ENCODE measurements at regions not wholly inside any gene's neighbourhood (a gene's known extent, or its start where the extent isn't known, plus 50 kb on each side); places are given as distances from the start of the nearest gene placed in this dataset.

GRCh38 chr5:116898917-116899316 is 324.3 kb upstream of the SEMA6A start:
- Histone ChIP-seq H3K27me3 (ENCODE audit: control insufficient read depth in 1 of 2, insufficient read depth in 2 of 2, low read length in 2 of 2) (no peaks in the 10 kb centered on the region), H3K36me3 (ENCODE audit: control insufficient read depth in 2 of 2, insufficient read depth in 2 of 2, low read length in 1 of 2) (no peaks in the 10 kb centered on the region), H3K27ac (ENCODE audit: low read depth in 2 of 2, low read length in 1 of 2) (no peak overlapping the region), H3K9me3 (ENCODE audit: control insufficient read depth in 2 of 2, insufficient read depth in 1 of 2, low read depth in 1 of 2, low read length in 1 of 2) (no peaks in the 10 kb centered on the region), H3K4me1 (ENCODE audit: control insufficient read depth in 2 of 2, insufficient read depth in 2 of 2, low read length in 1 of 2) (no peaks in the 10 kb centered on the region), H3K4me3 (ENCODE audit: low read depth in 1 of 2, low read length in 2 of 2) (no peak overlapping the region)
- 64 to 68% methylated on average over 2 of the region's 2 CpGs for WGBS, 2 donors

- H3K27me3 ChIP-seq (ENCODE audit: control insufficient read depth in 1 of 2, insufficient read depth in 2 of 2, low read length in 2 of 2): no peaks in the 10 kb centered on the region
- H3K4me1 ChIP-seq (ENCODE audit: control insufficient read depth in 2 of 2, insufficient read depth in 2 of 2, low read length in 1 of 2): no peaks in the 10 kb centered on the region
- H3K36me3 ChIP-seq (ENCODE audit: control insufficient read depth in 2 of 2, insufficient read depth in 2 of 2, low read length in 1 of 2): no peaks in the 10 kb centered on the region
- 82 to 89% methylated on average over 3 of the region's 3 CpGs for WGBS, 2 donors
- H3K9me3 ChIP-seq (ENCODE audit: control insufficient read depth in 2 of 2, insufficient read depth in 1 of 2, low read depth in 1 of 2, low read length in 1 of 2): no peaks in the 10 kb centered on the region
- H3K4me3 ChIP-seq (ENCODE audit: low read depth in 1 of 2, low read length in 2 of 2): no peak overlapping the region
- H3K27ac ChIP-seq (ENCODE audit: low read depth in 2 of 2, low read length in 1 of 2): no peak overlapping the region
These were observed 322.7 kb upstream of the SEMA6A start for GRCh38 chr5:116897291-116897690.

GRCh38 chr5:116896001-116896400 is 321.4 kb upstream of the SEMA6A start:
- no peaks in the 10 kb centered on the region for H3K27me3 ChIP-seq (ENCODE audit: control insufficient read depth in 1 of 2, insufficient read depth in 2 of 2, low read length in 2 of 2)
- H3K4me3 ChIP-seq (ENCODE audit: low read depth in 1 of 2, low read length in 2 of 2): no peak overlapping the region
- no peaks in the 10 kb centered on the region for H3K9me3 ChIP-seq (ENCODE audit: control insufficient read depth in 2 of 2, insufficient read depth in 1 of 2, low read depth in 1 of 2, low read length in 1 of 2)
- no peak overlapping the region for H3K27ac ChIP-seq (ENCODE audit: low read depth in 2 of 2, low read length in 1 of 2)
- H3K36me3 ChIP-seq (ENCODE audit: control insufficient read depth in 2 of 2, insufficient read depth in 2 of 2, low read length in 1 of 2): no peaks in the 10 kb centered on the region
- no peaks in the 10 kb centered on the region for H3K4me1 ChIP-seq (ENCODE audit: control insufficient read depth in 2 of 2, insufficient read depth in 2 of 2, low read length in 1 of 2)

GRCh38 chr5:116892993-116893392 is 318.4 kb upstream of the SEMA6A start:
- Histone ChIP-seq H3K4me3 (ENCODE audit: low read depth in 1 of 2, low read length in 2 of 2) (no peak overlapping the region), H3K4me1 (ENCODE audit: control insufficient read depth in 2 of 2, insufficient read depth in 2 of 2, low read length in 1 of 2) (no peaks in the 10 kb centered on the region), H3K27ac (ENCODE audit: low read depth in 2 of 2, low read length in 1 of 2) (no peak overlapping the region), H3K9me3 (ENCODE audit: control insufficient read depth in 2 of 2, insufficient read depth in 1 of 2, low read depth in 1 of 2, low read length in 1 of 2) (no peaks in the 10 kb centered on the region), H3K27me3 (ENCODE audit: control insufficient read depth in 1 of 2, insufficient read depth in 2 of 2, low read length in 2 of 2) (no peaks in the 10 kb centered on the region), H3K36me3 (ENCODE audit: control insufficient read depth in 2 of 2, insufficient read depth in 2 of 2, low read length in 1 of 2) (no peaks in the 10 kb centered on the region)

- Histone ChIP-seq H3K9me3 (ENCODE audit: control insufficient read depth in 2 of 2, insufficient read depth in 1 of 2, low read depth in 1 of 2, low read length in 1 of 2) (no peaks in the 10 kb centered on the region), H3K4me3 (ENCODE audit: low read depth in 1 of 2, low read length in 2 of 2) (no peak overlapping the region), H3K4me1 (ENCODE audit: control insufficient read depth in 2 of 2, insufficient read depth in 2 of 2, low read length in 1 of 2) (no peaks in the 10 kb centered on the region), H3K27ac (ENCODE audit: low read depth in 2 of 2, low read length in 1 of 2) (no peak overlapping the region), H3K27me3 (ENCODE audit: control insufficient read depth in 1 of 2, insufficient read depth in 2 of 2, low read length in 2 of 2) (no peaks in the 10 kb centered on the region), H3K36me3 (ENCODE audit: control insufficient read depth in 2 of 2, insufficient read depth in 2 of 2, low read length in 1 of 2) (no peaks in the 10 kb centered on the region)
- 63 to 69% methylated on average over 1 of the region's 1 CpG for WGBS, 2 donors
These were observed 312.5 kb upstream of the SEMA6A start for GRCh38 chr5:116887104-116887503.

- Histone ChIP-seq H3K4me3 (ENCODE audit: low read depth in 1 of 2, low read length in 2 of 2) (no peak overlapping the region), H3K9me3 (ENCODE audit: control insufficient read depth in 2 of 2, insufficient read depth in 1 of 2, low read depth in 1 of 2, low read length in 1 of 2) (no peaks in the 10 kb centered on the region), H3K36me3 (ENCODE audit: control insufficient read depth in 2 of 2, insufficient read depth in 2 of 2, low read length in 1 of 2) (no peaks in the 10 kb centered on the region), H3K27me3 (ENCODE audit: control insufficient read depth in 1 of 2, insufficient read depth in 2 of 2, low read length in 2 of 2) (no peaks in the 10 kb centered on the region), H3K4me1 (ENCODE audit: control insufficient read depth in 2 of 2, insufficient read depth in 2 of 2, low read length in 1 of 2) (no peaks in the 10 kb centered on the region), H3K27ac (ENCODE audit: low read depth in 2 of 2, low read length in 1 of 2) (no peak overlapping the region)
These were observed 311.2 kb upstream of the SEMA6A start for GRCh38 chr5:116885825-116886224.

GRCh38 chr5:116883875-116884274 is 309.3 kb upstream of the SEMA6A start:
- peaks cover 0 to 2% of the 10 kb centered on the region in 2 donors for H3K9me3 ChIP-seq (ENCODE audit: control insufficient read depth in 2 of 2, insufficient read depth in 1 of 2, low read depth in 1 of 2, low read length in 1 of 2)
- H3K27ac ChIP-seq (ENCODE audit: low read depth in 2 of 2, low read length in 1 of 2): no peak overlapping the region
- no peak overlapping the region for H3K4me3 ChIP-seq (ENCODE audit: low read depth in 1 of 2, low read length in 2 of 2)
- no peaks in the 10 kb centered on the region for H3K4me1 ChIP-seq (ENCODE audit: control insufficient read depth in 2 of 2, insufficient read depth in 2 of 2, low read length in 1 of 2)
- no peaks in the 10 kb centered on the region for H3K36me3 ChIP-seq (ENCODE audit: control insufficient read depth in 2 of 2, insufficient read depth in 2 of 2, low read length in 1 of 2)
- no peaks in the 10 kb centered on the region for H3K27me3 ChIP-seq (ENCODE audit: control insufficient read depth in 1 of 2, insufficient read depth in 2 of 2, low read length in 2 of 2)
- WGBS, 2 donors: 86 to 90% methylated on average over 2 of the region's 2 CpGs

- 73 to 84% methylated on average over 3 of the region's 3 CpGs for WGBS, 2 donors
- H3K4me1 ChIP-seq (ENCODE audit: control insufficient read depth in 2 of 2, insufficient read depth in 2 of 2, low read length in 1 of 2): no peaks in the 10 kb centered on the region
- no peaks in the 10 kb centered on the region for H3K36me3 ChIP-seq (ENCODE audit: control insufficient read depth in 2 of 2, insufficient read depth in 2 of 2, low read length in 1 of 2)
- H3K27ac ChIP-seq (ENCODE audit: low read depth in 2 of 2, low read length in 1 of 2): no peak overlapping the region
- no peak overlapping the region for H3K4me3 ChIP-seq (ENCODE audit: low read depth in 1 of 2, low read length in 2 of 2)
- H3K9me3 ChIP-seq (ENCODE audit: control insufficient read depth in 2 of 2, insufficient read depth in 1 of 2, low read depth in 1 of 2, low read length in 1 of 2): peaks cover 0 to 2% of the 10 kb centered on the region in 2 donors
- no peaks in the 10 kb centered on the region for H3K27me3 ChIP-seq (ENCODE audit: control insufficient read depth in 1 of 2, insufficient read depth in 2 of 2, low read length in 2 of 2)
These were observed 307.4 kb upstream of the SEMA6A start for GRCh38 chr5:116881921-116882531.

GRCh38 chr5:116880601-116881000 is 306.0 kb upstream of the SEMA6A start:
- WGBS, 2 donors: 72 to 85% methylated on average over 1 of the region's 1 CpG

GRCh38 chr5:116880150-116880549 is 305.5 kb upstream of the SEMA6A start:
- no peaks in the 10 kb centered on the region for H3K4me1 ChIP-seq (ENCODE audit: control insufficient read depth in 2 of 2, insufficient read depth in 2 of 2, low read length in 1 of 2)
- peaks cover 0 to 2% of the 10 kb centered on the region in 2 donors for H3K9me3 ChIP-seq (ENCODE audit: control insufficient read depth in 2 of 2, insufficient read depth in 1 of 2, low read depth in 1 of 2, low read length in 1 of 2)
- no peaks in the 10 kb centered on the region for H3K36me3 ChIP-seq (ENCODE audit: control insufficient read depth in 2 of 2, insufficient read depth in 2 of 2, low read length in 1 of 2)
- no peak overlapping the region for H3K27ac ChIP-seq (ENCODE audit: low read depth in 2 of 2, low read length in 1 of 2)
- H3K4me3 ChIP-seq (ENCODE audit: low read depth in 1 of 2, low read length in 2 of 2): no peak overlapping the region
- H3K27me3 ChIP-seq (ENCODE audit: control insufficient read depth in 1 of 2, insufficient read depth in 2 of 2, low read length in 2 of 2): no peaks in the 10 kb centered on the region

More at GRCh38 chr5:116880601-116881000, 306.0 kb upstream of the SEMA6A start:
- no peak overlapping the region for H3K27ac ChIP-seq (ENCODE audit: low read depth in 2 of 2, low read length in 1 of 2)
- H3K36me3 ChIP-seq (ENCODE audit: control insufficient read depth in 2 of 2, insufficient read depth in 2 of 2, low read length in 1 of 2): no peaks in the 10 kb centered on the region
- H3K27me3 ChIP-seq (ENCODE audit: control insufficient read depth in 1 of 2, insufficient read depth in 2 of 2, low read length in 2 of 2): no peaks in the 10 kb centered on the region
- peaks cover 0 to 2% of the 10 kb centered on the region in 2 donors for H3K9me3 ChIP-seq (ENCODE audit: control insufficient read depth in 2 of 2, insufficient read depth in 1 of 2, low read depth in 1 of 2, low read length in 1 of 2)
- H3K4me1 ChIP-seq (ENCODE audit: control insufficient read depth in 2 of 2, insufficient read depth in 2 of 2, low read length in 1 of 2): no peaks in the 10 kb centered on the region
- no peak overlapping the region for H3K4me3 ChIP-seq (ENCODE audit: low read depth in 1 of 2, low read length in 2 of 2)
